HG03354 (cell line): ENCODE measurements at regions not wholly inside any gene's neighbourhood (a gene's known extent, or its start where the extent isn't known, plus 50 kb on each side); places are given as distances from the start of the nearest gene placed in this dataset.

Experiments used
- ATAC-seq: cut with Tn5 transposase; IDR thresholded peaks from one replicate; pipeline ENCODE4 v1.9.1; 2021; ENCODE audit warnings: mild to moderate bottlenecking; ENCODE audit not compliant: unreplicated experiment, poor library complexity, severe bottlenecking

DNA sequence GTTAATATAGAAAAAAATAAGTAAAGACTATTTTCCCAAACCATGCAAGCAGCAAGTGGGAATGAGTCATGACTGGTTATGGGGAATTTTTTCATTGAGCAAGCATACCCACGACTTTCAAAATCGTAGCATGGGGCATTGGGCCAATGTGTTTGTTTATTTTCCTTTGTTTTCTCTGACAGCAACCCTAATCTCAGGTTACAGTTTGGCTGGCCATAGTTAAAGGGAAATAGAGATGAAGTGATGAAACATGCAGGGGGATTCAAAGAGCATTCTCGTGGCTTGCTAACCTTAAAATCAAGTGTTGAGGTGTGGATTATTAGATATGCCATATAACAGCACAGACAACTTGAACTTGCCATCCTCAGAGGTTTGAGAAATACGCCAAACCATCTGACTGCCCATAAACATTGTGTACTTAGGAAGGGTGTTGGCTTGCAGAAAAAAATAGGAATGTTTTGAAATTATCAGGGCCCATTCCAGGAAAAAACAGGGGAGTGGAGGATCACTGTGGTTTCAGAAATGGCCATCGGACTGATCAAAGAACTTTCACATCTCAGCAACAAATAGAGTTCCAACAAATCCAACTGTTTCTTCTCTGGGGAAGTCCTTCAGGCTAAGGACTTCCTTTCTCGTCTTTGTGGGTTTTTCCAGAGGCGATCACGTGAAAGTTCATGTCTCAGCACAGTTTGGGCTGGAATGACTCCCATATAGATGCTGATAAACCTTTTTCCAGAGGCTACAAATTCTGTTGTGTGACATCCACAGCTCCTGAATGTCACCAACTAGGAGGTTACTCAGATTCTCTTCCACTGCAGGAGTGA is 259.1 kb downstream of the SYK start:
- ATAC-seq = no peak

DNA sequence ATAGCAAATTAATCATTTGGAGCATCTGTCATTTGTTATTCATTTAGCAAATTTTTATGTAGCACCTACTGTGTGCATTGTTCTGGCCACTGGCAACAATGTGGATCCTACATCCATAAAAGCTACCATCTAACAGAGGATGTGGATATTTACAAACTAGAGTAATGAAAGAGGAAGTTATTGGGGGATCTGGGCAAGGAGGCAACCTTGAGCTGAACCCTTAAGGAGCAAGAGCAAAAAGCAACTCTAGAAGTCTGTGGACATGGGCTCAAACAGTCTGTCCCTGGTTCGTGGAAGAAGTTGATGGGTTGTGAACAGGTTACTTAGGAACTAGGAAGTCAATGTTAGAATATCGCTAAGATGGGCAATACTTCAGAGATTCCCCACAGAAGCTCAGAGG is 259.9 kb downstream of the SYK start:
- no peak for ATAC-seq

DNA sequence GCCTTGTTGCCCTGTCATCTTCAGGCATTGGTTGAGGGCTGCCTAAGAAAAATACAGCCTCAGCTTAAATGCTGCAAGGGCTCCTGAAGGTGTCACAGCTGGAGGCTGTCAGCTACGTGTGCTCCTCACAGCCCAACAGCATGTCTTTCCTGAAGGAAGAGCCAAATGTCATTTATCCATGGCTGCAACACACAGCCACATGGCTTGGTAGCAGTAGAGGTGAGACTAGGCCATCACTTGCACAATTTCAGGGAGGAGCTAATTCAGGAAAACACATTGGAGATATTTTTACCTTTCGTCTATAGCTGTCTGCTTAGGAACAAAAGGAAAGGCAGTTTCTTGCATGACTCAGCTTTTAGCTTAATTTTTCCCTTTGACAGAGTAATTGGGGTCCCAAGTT is 260.7 kb downstream of the SYK start:
- no peak for ATAC-seq

DNA sequence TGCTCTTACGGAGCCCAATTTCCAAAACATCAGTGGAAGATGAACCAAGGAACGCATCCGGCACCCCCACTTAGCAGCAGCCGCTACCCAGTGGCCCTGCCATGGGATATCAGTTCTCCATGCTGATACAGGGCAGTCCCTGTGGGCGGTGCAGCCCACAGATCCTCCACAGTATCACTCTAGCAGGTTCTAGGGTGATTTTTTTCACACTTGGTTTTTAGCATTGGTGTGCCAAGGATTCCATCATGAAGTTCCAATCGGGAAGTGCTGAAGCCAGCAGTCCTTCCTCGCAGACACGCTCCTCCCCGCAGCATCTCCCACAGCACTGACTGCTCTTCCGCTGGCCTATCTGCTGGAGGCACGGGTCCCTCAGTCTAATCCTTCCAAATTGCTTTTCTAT is 261.9 kb downstream of the SYK start:
- ATAC-seq = no peak

DNA sequence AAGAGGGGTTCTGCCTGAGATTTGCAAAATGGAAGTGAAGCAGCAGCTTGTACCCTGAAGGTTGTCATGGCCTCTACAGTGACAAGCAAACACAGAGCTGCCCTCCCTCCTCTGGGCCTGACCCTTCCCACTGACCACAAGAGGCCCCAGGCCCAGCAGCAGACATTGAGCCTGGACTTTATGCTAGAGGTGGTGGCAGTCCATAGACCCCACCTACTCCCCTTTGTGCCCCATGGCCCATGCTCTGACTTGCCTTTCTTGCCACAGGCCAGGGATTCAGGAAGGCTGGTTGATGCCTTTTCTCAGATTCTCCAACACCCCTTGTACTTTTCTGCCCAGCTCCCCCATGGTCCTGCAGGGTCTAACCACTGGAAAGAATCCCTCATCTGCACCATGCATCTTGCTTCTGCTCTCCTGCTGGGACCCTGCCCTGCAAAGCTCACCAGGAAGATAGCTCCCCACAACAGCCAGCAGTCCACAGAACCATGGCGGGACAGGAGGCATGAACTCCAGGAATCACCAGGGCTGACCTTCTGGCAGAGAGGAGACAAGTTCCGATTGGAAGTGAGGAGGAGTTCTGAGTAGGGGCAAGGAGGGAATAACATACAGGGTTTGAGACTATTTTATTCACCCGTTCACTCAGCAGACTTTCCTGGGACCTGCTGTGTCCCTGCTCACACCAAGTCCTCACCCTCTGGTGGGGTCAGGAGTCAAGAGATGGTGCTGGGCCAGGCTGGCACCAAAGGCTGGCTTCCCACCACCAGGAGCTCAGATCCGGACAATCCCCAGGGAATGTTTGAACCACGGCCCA is 263.8 kb downstream of the SYK start:
- ATAC-seq = no peak

DNA sequence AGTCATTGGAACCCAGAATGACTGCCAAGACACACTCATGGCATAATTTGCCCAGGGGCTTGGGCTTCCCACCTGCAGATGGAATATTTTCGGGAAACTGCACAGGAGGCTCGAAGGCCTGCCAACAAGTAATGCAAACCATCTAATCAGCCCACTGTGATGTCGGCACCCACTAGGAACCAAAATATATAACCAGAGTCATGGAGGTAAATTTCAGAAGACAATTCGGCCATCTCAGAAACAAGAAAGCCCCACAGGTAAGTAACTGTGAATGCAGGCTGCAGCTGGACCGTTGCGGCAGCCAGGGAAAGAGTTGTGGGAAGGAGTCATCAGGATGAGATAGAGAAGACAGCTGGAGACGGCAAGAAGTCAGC is 264.4 kb downstream of the SYK start:
- no peak for ATAC-seq

DNA sequence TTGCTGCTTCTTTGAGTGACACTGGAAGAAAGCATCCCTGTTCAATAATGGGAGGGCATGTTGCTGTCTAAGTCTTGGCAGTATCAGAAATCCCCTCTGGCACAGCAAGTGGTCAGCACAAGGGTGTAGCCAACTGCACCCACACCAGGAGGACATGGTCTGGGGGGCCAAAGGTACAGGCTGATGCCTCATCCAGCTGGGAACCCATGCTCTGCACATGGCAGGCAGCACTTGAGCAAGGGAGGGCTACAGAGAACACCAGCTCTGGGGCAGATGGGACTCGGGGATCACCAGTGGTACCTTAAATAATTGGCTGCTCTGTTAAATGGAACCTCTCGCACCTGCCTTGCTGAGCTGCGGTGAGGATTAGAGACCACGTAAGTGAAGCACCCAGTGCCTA is 265.2 kb downstream of the SYK start:
- ATAC-seq = no peak

DNA sequence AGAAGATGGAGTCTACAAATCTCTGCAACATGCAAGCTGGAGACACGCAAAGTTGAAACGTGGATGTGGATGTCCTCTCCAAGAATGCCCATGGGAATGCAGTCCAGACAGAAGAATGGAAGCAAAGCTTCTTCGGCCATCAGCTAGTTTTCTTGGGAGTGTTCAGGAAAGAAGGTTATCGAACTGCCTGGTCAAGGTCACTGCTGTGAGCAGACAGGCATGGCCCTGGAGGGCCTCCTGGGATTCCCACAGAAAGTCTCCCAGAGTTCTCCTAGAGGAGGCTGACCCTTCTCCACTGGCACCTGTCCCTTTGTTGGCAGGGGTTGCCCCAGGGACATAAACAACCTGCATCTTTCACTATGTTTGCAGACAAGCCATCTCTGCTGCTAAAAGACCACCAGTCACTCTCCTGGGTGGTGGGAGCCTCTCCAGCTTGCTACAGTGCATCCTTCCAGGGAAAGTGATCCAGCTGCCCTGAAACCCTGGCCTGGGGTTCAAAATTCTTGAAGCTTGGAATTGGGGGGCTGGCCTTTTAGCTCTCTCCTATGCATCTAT is 265.8 kb downstream of the SYK start:
- no peak for ATAC-seq

DNA sequence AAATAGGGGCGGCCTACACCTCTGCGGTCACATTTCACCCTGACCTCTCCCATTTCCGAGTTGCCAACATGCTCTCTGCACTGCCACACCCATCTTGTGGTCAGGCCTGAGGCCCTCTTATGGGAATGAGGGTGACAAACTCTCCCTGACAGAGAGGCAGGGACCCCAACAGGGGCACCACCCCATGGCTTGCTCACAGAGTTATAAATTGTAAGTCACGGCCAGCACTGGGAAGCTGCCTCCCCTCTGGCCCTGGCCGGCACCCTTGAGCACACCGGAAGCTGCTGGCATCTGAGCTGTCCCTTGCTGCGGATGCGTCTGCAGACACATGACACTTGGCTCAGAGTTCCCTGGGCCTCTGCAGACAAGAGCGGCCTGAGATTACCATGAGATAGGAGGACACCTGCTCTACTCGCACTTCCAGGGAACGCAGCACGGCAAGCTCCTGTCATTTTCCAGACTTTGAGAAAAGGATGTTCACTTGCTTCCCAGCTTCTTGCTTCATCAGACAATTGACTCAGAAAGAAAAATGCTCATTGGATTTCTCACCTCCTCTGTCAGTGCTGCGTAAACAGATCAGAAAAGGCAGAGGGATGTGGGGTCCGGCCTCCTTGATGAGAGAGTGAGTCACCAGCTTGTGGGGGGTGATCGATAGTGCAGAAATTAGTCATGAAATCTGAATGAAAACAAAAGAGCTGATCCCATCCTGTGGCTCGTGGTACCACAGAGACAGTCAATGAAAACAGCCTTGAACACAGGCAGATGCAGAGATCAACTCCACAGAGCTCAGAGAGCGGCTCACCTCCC is 269.8 kb downstream of the SYK start:
- no peak for ATAC-seq

DNA sequence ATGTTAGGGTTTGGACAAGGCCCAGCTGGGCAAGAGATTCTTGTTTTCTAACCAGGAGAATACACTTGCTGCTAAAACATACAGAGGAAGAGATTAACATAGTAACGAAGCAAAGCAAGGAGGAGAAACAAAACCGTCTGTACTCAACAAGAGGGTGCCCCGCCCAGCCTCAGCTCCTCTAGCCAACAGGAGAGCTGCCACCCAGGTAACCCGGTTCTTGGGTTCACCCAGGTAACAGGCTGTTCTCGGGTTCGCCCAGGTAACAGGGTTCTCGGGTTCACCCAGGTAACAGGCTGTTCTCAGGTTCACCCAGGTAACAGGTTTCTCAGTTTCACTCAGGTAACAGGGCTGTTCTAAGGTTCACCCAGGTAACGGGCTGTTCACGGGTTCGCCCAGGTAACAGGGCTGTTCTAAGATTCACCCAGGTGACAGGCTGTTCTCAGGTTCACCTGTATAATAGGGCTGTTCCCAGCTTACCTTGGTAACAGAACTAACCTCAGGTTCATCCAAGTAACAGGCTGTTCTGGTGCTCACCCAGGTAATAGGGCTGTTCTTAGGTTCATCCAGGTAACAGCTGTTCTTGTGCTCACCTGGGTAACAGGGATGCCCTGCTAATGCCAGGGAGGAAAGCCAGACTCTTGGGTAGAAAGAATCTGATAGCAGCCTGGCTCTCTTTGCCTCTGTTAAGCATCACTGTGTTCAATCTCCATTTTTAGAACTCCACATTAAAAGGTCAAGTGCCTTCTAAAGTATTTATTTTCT is 271.6 kb downstream of the SYK start:
- no peak for ATAC-seq

DNA sequence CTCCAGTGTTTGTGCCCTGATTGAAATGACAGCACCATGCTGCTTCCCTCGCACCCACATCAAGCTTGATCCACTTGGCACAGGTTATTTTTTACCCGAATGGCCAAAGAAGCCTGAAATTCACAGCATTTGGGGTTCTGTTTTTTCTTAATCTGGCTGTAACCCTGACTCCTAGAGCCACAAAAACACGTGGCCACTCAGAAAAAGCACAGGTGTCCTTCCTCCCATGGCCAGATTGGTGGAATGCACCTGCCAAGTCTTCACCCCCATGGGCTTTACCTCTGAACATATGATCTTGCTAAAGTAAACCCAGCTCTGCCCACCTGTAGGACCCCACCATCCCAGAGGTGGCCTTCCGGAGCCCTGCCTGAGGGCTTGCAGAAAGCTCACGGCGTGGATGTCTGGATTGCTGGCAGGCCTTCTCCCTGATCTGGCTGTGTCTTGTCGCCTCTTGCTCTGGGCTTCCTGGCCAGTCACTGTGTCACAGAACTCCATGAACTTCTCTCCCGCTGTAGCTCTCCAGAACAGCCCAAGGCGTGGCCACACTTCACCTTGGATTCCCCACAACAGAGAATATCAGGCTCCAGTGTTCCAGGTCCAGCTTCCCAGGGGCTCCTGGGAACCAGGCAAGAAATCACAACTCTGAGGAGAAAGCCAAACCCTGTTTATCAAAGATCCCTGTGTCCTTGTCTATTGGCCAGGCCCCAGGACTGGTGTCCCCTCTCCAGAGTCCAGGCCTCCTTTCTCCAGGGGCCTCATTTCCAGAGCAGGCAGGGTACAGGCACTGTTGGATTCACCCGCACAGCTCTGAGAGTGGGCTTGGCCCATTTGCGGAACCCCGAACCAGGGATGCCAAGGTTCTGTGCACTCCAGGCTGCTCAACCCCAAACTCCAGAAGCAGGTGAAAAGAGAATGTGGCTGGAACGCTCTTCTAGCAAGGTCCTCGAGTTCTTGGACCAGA is 272.5 kb downstream of the SYK start:
- ATAC-seq = no peak

DNA sequence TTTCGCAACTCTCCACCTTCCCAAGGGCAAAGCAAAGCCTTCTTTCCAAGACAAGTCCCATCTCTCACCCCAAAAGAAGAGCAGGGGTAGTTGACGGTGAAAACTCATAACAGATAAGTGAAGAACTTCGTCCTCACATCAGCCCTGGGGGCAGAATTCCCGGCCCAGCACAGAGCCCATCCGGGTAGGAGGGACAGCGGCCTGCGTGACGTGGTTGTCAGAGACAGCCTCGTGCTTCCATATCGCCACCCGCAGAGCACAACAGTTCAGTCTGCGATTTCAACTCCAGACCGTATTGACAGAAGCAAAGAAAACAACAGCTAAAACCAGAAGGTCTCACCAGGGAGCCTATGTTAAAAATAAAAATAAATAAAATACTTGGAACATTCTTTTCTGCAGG is 273.2 kb downstream of the SYK start:
- ATAC-seq = no peak

DNA sequence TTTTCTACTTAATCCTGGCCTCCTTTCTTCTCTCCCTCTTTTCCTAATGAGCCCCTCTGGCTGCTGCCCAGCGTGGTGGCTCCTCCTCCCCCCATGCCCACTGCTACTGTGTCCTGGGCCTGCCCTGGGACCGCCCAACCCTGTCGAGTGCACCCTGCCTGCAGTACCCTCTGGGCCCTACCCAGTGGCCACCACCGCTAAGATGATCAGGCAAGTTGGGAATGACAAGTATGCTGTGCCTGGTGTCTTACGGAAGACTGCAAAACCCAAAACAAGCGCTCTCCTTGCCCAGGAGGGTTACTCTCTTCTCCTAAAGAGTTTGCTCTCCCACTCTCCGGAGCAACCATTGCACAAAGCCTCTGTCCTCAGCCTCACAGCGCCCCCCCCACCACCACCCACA is 273.7 kb downstream of the SYK start:
- no peak for ATAC-seq

DNA sequence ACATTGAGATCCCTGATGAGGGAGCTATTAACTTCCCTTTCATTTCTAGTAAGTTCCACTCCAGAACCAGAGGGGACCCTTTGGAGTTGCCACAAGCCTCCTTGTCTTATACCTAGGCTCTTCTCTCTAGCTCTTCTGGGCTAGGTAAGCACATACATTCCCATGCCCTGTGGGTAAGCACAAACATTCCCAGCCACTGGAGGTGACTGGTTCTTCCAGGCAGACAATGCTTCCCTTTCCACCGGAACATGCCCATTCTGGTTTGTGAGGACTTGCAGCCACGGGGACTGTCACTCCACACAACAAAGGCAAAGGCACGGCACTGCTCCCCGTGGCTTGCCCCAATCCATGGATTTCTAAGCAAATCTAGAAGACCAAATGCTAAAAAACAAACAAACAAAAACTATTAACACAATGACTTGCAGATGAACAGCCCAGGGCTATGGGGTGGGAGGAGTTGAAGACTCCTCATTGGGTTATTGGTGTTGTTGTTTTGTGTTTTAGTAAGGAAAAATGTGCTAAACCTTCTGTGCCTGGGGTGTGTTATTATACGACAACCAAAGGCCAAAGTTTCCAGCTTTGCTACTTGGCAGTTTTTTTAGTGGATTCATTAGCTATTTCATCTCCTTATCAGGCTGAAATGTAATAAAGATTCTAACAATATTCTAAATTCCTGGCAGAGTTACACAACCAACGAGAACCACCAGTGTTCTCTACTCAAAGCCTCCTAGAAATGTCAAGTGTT is 276.2 kb downstream of the SYK start:
- no peak for ATAC-seq

DNA sequence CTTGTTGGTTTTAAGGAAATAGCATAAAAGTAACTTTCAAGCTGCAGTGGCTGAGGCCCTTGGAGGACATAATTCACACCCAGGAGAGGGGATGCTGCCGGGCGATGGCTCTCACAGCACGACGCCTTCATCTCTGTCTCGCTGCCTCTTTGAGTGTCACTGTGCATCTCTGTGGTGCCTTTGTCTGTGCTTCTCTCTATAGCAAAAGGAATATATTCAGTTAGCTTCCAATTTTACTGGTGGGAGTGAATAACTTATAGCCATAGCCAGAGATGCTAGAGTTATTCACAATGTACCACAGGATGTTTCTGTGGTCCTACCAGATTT is 276.7 kb downstream of the SYK start:
- no peak for ATAC-seq

DNA sequence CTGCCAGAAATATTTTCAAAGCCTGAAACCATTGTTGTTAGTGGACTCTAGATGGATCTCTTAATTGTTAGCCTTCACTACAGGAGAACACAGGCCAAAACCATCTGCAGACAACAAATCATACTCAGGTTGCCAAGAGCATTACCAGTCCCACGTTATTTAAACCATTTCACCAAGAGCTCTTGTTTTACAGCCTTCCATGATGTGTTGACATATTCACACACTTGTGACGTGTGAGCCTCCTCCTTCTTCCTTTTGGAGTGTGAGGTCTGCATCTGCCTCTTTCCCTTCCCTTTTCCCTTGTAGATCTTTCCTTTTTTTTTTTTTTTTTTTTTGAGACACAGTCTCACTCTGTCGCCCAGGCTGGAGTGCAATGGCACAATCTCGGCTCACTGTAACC is 279.0 kb downstream of the AUH start:
- no peak for ATAC-seq

DNA sequence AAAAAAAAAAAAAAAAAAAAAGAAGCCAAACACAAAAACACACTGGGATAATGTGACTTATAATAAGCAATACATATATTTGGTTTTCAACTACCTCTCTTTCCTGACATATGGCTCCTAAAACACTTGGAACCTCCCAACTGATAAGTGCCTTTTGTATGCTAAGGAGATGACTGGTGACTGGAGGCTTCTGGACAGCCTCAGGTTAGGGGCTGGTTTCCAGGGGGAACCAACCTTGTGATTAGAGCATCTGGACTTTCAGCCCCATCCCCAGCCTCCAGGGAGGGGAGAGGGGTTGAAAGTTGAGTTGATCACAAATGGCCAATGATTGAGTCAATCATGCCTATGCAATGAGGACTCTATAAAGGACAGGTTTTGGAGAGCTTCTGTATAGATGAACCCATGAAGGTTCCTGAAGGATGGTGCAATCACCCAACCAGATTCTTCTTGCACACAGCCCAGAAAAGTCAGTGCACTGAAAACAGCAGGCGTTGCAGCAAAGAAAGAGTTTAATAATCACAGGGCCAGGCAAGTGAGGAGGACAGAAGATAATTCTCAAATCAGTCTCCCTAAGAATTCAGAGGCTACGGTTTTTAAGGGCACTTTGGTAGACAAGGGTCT is 276.7 kb downstream of the AUH start:
- no peak for ATAC-seq
